ENCODE measurements at regions not wholly inside any gene's neighbourhood (a gene's known extent, or its start where the extent isn't known, plus 50 kb on each side); places are given as distances from the start of the nearest gene placed in this dataset.

DNA sequence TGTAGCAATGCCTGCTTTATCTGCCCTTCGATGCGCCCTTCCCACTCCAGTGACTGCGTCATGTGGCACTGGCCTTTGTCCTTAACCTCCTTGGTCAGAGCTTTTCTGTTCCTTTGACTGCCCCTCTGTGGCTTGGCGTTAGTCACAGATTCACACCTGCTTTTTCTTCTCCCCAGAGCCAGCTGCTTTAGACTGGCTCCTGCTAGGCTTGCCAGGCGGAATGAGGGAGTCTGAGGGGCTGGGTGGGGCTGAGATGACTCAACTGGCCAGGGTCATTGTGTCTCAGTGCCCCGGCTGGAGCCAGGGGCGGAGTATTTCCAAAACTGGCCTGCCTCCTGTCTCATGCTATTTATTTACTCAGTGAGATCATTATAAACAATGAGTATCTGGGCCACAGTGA lies 194.1 kb downstream of the EMX2 start:
- Histone ChIP-seq H3K4me1 (peaks cover 6% of the 10 kb centered on the region), H3K27ac (no peak overlapping the region), H3K4me3 (no peak overlapping the region), H3K4me2 (0 out of 3 replicates have a peak overlapping the region, but pooled peaks have one; percentile 34), H3K9me3 (no peaks in the 10 kb centered on the region)
- FAIRE-seq (no peak), ATAC-seq (peak; percentile 45 to 54; a peak in 5 of 6 replicates), DNase-seq (ENCODE audit: low read depth in 1 of 2, low spot score in 1 of 2) (peak; percentile 22 to 27)
- CTCF ChIA-PET = no interaction called here
- POLR2A ChIA-PET = no interaction called here
- 46% methylated on average over 7 of the region's 7 CpGs for WGBS (ENCODE audit: missing lambda C conversion rate)
- no peak for TF ChIP-seq POLR2A (IDR thresholded peaks at IDR 0.05; ENCODE audit: low read length)
- TF ChIP-seq NR3C1 (IDR thresholded peaks at IDR 0.05) = no peak
- no peak for TF ChIP-seq POLR2AphosphoS2 (conservative IDR thresholded peaks at IDR 0.05; ENCODE audit: low read length)
- no peak for TF ChIP-seq CBX8 (IDR thresholded peaks at IDR 0.05)
- TF ChIP-seq PHF8 (IDR thresholded peaks at IDR 0.05; ENCODE audit: borderline replicate concordance, low read depth) = no peak
- TF ChIP-seq CHD4 (IDR thresholded peaks at IDR 0.05; ENCODE audit: borderline replicate concordance) = no peak
- TF ChIP-seq ZNF302 (CRISPR knock-in tag; IDR thresholded peaks at IDR 0.05) = no peak
- no peak for TF ChIP-seq RNF2 (IDR thresholded peaks at IDR 0.05; ENCODE audit: borderline replicate concordance, low read depth)

DNA sequence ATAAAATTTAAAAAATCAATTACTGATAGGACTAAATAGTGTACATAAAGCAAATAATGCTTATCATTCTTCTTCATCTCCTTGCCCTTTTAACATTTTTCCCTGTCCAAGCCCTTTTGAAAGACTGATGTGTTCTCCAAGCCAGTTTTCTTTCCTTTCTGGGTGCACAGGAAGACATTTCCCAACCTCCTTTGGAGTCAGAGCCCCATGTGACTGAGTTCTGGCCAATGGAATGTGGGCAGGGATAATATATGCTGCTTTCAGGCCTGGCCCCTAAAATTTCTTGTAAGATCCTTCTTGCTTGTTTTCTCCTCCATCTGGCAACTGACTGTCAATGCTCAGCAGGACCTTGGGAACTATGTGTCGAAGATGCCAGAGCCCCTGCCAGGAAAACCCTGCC lies 197.5 kb downstream of the EMX2 start:
- Histone ChIP-seq H3K9me3 (no peaks in the 10 kb centered on the region), H3K4me1 (peaks cover 6% of the 10 kb centered on the region), H3K4me2 (no peak overlapping the region), H3K4me3 (no peak overlapping the region), H3K27ac (no peak overlapping the region)
- ChIA-PET CTCF (interaction anchor here (1.3 to 1.4 kb wide), 3 partner anchors 8 to 243 kb away, joined by 4 to 6 read pairs (median 4); no protein-coding TSS in a partner anchor), POLR2A (no interaction called here)
- 35% methylated on average over 1 of the region's 1 CpG for WGBS (ENCODE audit: missing lambda C conversion rate)
- TF ChIP-seq, protein P1, sequence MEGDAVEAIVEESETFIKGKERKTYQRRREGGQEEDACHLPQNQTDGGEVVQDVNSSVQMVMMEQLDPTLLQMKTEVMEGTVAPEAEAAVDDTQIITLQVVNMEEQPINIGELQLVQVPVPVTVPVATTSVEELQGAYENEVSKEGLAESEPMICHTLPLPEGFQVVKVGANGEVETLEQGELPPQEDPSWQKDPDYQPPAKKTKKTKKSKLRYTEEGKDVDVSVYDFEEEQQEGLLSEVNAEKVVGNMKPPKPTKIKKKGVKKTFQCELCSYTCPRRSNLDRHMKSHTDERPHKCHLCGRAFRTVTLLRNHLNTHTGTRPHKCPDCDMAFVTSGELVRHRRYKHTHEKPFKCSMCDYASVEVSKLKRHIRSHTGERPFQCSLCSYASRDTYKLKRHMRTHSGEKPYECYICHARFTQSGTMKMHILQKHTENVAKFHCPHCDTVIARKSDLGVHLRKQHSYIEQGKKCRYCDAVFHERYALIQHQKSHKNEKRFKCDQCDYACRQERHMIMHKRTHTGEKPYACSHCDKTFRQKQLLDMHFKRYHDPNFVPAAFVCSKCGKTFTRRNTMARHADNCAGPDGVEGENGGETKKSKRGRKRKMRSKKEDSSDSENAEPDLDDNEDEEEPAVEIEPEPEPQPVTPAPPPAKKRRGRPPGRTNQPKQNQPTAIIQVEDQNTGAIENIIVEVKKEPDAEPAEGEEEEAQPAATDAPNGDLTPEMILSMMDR (IDR thresholded peaks at IDR 0.05) = no peak
- TF ChIP-seq, protein P2, sequence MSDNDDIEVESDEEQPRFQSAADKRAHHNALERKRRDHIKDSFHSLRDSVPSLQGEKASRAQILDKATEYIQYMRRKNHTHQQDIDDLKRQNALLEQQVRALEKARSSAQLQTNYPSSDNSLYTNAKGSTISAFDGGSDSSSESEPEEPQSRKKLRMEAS (IDR thresholded peaks at IDR 0.05) = no peak
- no peak for DNase-seq (ENCODE audit: low read depth in 1 of 2, low spot score in 1 of 2)
- FAIRE-seq = no peak
- no peak for ATAC-seq

DNA sequence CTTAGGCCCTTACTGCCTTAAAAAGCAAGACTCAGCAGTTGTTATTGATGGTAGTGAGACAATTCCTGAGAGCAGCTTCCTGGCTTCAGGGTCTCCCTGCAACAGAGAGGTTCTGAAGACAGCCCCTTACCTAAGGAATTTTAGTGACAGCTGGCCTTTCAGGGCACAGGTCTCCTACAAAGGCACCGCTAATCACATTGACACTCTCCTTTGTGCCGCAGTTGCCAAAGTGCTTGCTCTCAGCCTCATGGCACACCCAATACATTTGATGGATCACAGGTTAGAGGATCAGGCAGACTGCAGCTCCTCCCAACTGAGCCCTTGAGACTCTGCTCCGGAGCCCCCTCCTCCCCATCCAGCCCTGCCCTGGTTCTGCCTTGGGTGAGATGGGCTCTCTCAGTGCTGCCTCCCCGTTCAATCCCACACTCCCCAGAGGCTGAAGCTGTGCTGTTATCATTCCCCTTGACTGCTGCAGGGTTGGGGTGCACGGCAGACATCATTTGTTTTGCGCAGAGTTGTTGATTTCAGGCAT lies 198.2 kb downstream of the EMX2 start:
- ATAC-seq = no peak
- H3K27ac ChIP-seq = no peak overlapping the region
- no peak overlapping the region for H3K4me2 ChIP-seq
- no peak for FAIRE-seq
- ChIA-PET POLR2A (no interaction called here), CTCF (interaction anchor here (1.3 to 1.4 kb wide), 3 partner anchors 9 to 244 kb away, joined by 4 to 6 read pairs (median 4); no protein-coding TSS in a partner anchor)
- TF ChIP-seq RNF2 (IDR thresholded peaks at IDR 0.05; ENCODE audit: borderline replicate concordance, low read depth) (no peak), JUNB (IDR thresholded peaks at IDR 0.05) (no peak), KDM1A (IDR thresholded peaks at IDR 0.05; ENCODE audit: low read depth) (no peak), PHF8 (IDR thresholded peaks at IDR 0.05; ENCODE audit: borderline replicate concordance, low read depth) (no peak), ZFP36 (IDR thresholded peaks at IDR 0.05; ENCODE audit: borderline replicate concordance, partially characterized antibody) (no peak), POLR2AphosphoS2 (conservative IDR thresholded peaks at IDR 0.05; ENCODE audit: low read length) (no peak), HOXB5 (CRISPR knock-in tag; IDR thresholded peaks at IDR 0.05) (no peak), EP300 (IDR thresholded peaks at IDR 0.05) (no peak), HEYL (CRISPR knock-in tag; IDR thresholded peaks at IDR 0.05) (no peak), ESRRA (IDR thresholded peaks at IDR 0.05; ENCODE audit: borderline replicate concordance, low read length) (no peak), RARB (CRISPR knock-in tag; IDR thresholded peaks at IDR 0.05) (no peak), FOSB (CRISPR knock-in tag; IDR thresholded peaks at IDR 0.05) (no peak), KDM5A (IDR thresholded peaks at IDR 0.05) (no peak), RCOR1 (IDR thresholded peaks at IDR 0.05; ENCODE audit: low read depth, low read length) (no peak), HOXB13 (CRISPR knock-in tag; IDR thresholded peaks at IDR 0.05; ENCODE audit: low read depth) (no peak), MAFK (IDR thresholded peaks at IDR 0.05; ENCODE audit: partially characterized antibody) (no peak)
- TF ChIP-seq, protein P1 (IDR thresholded peaks at IDR 0.05) = no peak
- TF ChIP-seq, protein P3, sequence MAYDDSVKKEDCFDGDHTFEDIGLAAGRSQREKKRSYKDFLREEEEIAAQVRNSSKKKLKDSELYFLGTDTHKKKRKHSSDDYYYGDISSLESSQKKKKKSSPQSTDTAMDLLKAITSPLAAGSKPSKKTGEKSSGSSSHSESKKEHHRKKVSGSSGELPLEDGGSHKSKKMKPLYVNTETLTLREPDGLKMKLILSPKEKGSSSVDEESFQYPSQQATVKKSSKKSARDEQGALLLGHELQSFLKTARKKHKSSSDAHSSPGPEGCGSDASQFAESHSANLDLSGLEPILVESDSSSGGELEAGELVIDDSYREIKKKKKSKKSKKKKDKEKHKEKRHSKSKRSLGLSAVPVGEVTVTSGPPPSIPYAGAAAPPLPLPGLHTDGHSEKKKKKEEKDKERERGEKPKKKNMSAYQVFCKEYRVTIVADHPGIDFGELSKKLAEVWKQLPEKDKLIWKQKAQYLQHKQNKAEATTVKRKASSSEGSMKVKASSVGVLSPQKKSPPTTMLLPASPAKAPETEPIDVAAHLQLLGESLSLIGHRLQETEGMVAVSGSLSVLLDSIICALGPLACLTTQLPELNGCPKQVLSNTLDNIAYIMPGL (CRISPR knock-in tag; IDR thresholded peaks at IDR 0.05; ENCODE audit: borderline replicate concordance) = no peak
- TF ChIP-seq, protein P4, sequence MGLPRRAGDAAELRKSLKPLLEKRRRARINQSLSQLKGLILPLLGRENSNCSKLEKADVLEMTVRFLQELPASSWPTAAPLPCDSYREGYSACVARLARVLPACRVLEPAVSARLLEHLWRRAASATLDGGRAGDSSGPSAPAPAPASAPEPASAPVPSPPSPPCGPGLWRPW (IDR thresholded peaks at IDR 0.05) = no peak
- H3K4me1 ChIP-seq = peaks cover 6% of the 10 kb centered on the region
- WGBS (ENCODE audit: missing lambda C conversion rate) = 43% methylated on average over 5 of the region's 6 CpGs
- no peak overlapping the region for H3K4me3 ChIP-seq
- no peak for DNase-seq (ENCODE audit: low read depth in 1 of 2, low spot score in 1 of 2)
- no peaks in the 10 kb centered on the region for H3K9me3 ChIP-seq

Measured in A549 (cell line).